GM19372 (cell line): ENCODE measurements at regions not wholly inside any gene's neighbourhood (a gene's known extent, or its start where the extent isn't known, plus 50 kb on each side); places are given as distances from the start of the nearest gene placed in this dataset.

Source experiments
- ATAC-seq: cut with Tn5 transposase; IDR thresholded peaks from one replicate; pipeline ENCODE4 v1.9.1; 2021; ENCODE audit warnings: mild to moderate bottlenecking, low read depth, moderate library complexity; ENCODE audit not compliant: unreplicated experiment

GRCh38 chr21:24308183-24308582 lies 1299.1 kb downstream of the MRPL39 start:
- ATAC-seq = no peak

DNA sequence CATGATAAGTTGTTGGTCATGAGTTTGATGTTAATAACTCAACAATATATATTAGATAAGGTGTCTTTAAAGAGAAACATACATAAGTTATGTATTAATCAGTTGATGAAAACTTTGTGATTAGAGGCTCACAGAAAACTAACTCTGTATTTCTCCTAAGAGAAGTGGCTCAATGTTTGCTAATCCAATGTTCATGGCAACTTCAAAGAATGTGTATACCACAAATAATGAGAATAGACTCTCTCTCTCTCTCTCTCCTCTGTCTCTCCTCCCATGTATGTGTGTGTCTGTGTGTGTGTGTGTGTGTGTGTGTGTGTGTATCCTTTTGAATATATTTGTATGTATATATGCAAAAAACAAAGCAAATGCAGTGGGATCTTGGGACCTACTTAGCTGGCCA lies 1304.9 kb downstream of the MRPL39 start:
- ATAC-seq = no peak

- no peak for ATAC-seq
These were observed 1309.2 kb downstream of the MRPL39 start for GRCh38 chr21:24298040-24298439.

GRCh38 chr21:24294171-24294570 lies 1313.1 kb downstream of the MRPL39 start:
- ATAC-seq = no peak

GRCh38 chr21:24290151-24290833 lies 1317.0 kb downstream of the MRPL39 start:
- no peak for ATAC-seq

DNA sequence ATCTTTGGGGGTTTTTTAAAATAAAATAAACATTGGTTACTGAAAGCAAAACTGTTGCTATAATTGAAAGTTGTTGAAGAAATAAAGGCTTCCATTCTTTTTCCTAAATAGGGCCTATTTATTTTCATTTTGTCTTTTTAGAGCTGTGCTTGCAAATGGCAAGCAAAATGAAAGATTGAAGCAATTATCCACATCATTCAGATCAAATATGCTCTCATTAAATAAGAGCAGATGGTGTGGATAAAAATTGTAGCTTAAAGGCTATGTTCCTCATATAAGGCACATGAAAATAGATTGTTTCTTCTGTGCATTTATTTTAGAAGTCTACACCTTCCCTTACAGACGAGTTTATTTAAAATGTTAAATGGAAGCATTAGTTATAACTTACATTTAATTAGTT lies 1317.7 kb downstream of the MRPL39 start:
- no peak for ATAC-seq

GRCh38 chr21:24280596-24280995 lies 1326.7 kb downstream of the MRPL39 start:
- no peak for ATAC-seq

DNA sequence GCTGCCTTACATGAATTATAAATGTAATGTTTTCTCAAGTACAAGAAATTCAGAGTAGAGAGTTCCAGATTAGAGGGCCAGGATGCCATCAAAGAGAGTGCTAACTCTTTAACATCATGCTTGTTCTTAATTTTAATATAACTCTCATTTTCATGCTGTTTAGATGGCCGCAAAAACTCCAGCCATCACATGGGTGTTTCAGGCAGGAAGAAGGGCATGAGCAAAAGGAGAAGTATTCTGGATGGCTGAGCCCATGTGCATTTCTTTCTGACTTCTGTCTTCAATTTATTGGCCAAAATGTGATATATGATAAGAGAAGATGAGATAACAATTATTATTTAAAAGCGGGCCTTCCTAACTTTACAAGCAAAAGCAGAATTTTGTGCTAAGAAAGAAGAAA lies 1328.6 kb downstream of the MRPL39 start:
- ATAC-seq = no peak

- no peak for ATAC-seq
These were observed 1331.1 kb downstream of the MRPL39 start for GRCh38 chr21:24276204-24276603.

DNA sequence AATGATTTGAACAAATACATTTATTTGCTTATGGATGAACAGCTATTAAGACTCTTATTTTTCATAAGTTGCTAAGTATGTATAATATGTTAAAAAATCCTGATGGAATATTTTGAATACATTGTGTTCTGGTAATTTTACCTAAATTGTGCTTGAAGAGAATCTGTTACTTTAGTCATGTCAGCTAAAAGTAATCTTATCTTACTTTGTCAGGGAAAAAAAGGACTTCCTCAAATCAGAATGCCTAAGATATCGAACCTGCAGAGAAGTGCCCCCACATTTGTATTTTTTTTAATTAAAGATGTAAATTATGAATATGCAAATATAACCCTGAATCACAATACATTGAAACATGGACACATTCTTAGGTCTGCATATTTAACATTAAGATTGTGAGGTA lies 1331.7 kb downstream of the MRPL39 start:
- ATAC-seq = no peak

DNA sequence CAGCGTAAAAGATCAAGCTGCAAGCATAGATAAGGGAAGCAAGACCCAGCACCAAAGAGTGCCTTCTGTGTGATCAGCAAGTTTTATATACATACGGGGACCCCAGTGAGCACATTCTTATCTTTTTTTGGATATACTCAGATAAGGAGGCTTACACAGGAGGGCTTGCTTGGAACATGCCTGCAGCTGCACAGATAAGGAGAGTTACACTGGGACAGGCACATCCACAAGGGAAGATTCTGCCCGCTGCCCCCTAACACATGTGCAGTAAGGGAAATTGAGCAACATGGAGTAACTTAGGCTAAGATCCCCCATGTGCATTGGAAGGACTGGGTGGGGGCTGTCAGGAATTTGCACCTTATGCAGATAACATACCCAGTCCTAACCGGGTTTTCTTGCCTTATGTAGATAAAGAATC lies 1334.8 kb downstream of the MRPL39 start:
- no peak for ATAC-seq

GRCh38 chr21:24265987-24266386 lies 1341.3 kb downstream of the MRPL39 start:
- no peak for ATAC-seq

DNA sequence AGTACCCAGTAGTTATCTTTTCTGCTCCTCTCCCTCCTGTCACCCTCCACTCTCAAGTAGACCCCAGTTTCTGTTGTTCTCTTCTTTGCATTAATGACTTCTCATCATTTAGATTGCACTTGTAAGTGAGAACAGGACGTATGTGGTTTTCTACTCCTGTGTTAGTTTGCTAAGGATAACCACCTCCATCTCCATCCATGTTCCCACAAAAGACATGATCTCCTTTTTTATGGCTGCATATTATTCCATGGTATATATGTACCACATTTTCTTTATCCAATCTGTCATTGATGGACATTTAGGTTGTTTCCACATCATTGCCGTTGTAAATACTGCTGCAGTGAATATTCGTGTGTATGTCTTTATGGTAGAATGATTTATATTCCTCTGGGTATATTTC lies 1346.5 kb downstream of the MRPL39 start:
- ATAC-seq = no peak

DNA sequence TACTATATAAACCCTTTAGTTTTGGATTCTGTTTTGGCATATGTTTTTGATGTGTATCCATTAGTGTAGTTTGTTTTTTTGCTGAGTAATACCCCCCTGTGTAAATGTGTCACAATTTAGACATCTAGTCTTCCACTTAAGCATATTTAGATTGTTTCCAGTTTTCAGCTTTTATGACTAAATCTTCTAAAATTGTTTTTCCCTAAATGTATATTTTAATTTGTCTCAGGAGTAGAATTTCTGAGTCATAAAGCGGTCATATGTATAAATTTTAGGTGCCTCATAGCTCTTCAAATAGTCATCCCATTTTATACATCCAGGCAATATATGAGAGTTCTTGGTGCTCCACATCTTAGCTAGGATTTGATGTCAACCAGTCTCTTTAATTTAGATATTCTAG lies 1348.0 kb downstream of the MRPL39 start:
- ATAC-seq = no peak

- ATAC-seq = no peak
These were observed 1351.7 kb downstream of the MRPL39 start for GRCh38 chr21:24255591-24255990.

- no peak for ATAC-seq
These were observed 1381.8 kb downstream of the MRPL39 start for GRCh38 chr21:24225431-24225830.

DNA sequence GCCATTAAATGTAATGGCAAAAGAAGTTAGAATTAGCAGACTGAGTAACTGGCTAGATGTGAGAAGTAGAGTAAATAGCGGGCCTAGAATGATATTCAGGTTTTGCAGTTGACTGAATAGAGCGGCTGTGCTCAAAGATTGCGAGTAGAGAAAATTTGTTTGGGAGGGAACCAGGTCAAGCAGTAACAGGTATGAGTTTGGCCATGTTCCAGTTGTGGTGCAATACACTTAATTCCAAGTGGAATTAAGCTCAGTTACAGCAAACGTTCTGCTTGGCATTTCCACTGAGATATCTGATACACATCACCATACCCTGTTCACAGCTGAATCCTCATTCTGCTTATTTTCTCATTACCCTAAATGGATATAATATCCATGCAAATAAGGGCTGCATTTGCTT lies 1382.9 kb downstream of the MRPL39 start:
- no peak for ATAC-seq

DNA sequence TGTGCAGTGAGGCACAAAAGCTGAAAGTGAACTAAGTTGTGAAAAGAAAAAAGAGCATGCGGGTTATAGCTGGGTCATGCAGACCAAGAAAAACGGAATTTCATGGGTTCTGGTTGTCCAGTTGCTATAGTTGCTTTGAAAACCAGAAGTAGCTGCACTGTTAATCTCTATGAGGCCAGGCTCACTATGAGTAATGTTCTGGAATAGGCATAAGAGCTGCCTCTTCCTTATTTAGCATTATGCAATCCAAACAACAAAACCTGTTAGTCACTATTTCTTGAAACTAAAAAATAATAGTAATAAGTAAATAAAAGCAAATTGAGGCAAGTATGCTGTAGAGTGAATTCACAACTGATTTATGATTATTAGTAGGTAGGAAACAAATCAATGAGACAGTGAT lies 1383.7 kb downstream of the MRPL39 start:
- ATAC-seq = no peak

DNA sequence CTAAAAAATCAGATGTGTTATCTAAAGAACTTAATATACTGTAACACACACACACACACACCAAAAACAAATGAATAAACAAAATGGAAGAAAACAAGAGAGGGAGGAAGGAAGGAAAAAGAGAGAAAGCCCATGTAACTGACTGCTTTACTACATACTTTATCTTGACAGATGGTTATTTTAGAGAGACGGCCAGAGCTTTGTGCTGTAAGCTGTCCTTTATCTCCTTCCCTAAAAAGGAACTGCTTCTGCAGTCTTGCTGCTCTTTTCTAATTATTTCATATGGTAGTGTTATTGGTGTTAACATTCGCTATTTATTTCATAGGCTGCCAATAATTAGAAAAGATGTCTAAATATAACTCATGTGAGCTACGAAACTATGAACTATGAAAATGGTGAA lies 1384.6 kb downstream of the MRPL39 start:
- no peak for ATAC-seq

GRCh38 chr21:24220446-24220845 lies 1386.8 kb downstream of the MRPL39 start:
- no peak for ATAC-seq

- ATAC-seq = no peak
These were observed 1390.1 kb downstream of the MRPL39 start for GRCh38 chr21:24217151-24217550.

GRCh38 chr21:24210130-24210529 lies 1397.2 kb downstream of the MRPL39 start:
- no peak for ATAC-seq
